ENCODE measurements at regions not wholly inside any gene's neighbourhood (a gene's known extent, or its start where the extent isn't known, plus 50 kb on each side); places are given as distances from the start of the nearest gene placed in this dataset.
A peak's percentile ranks its signal among the peaks of the same experiment; 100 is the strongest.

DNA sequence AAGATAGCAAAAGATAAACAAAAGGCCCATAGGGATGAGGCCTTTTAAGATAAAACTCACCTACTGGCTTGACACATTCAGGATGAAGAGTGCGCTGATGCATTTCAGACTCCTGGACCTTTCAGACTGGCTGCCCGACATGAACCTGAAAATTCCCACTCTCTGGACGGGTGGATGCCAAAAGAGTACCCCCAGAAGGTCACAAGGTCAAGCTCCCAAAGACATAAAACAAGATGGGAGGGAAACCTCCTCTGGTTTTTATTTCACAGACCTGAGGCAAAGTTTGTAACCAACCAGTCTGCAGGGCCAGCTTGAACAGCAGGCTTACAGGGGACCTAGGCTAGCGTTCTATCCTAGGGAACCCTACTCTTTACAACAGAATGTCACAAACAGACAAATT is 123.2 kb upstream of the GC start:
- POLR2A ChIA-PET = no interaction called here
- CTCF ChIA-PET = interaction anchor here (0.5 kb wide), 1 partner anchor 32 kb away, joined by 3 read pairs; no protein-coding TSS in a partner anchor
- no peak for DNase-seq (ENCODE audit: extremely low spot score)
- TF ChIP-seq L3MBTL2 (conservative IDR thresholded peaks at IDR 0.05) (no peak), NFRKB (IDR thresholded peaks at IDR 0.05) (no peak), HDGF (IDR thresholded peaks at IDR 0.05; ENCODE audit: borderline replicate concordance) (no peak), CTBP1 (IDR thresholded peaks at IDR 0.05; ENCODE audit: borderline replicate concordance) (no peak), SUZ12 (IDR thresholded peaks at IDR 0.05) (no peak), SP1 (IDR thresholded peaks at IDR 0.05) (no peak), FOXK2 (IDR thresholded peaks at IDR 0.05) (no peak), BHLHE40 (IDR thresholded peaks at IDR 0.05; ENCODE audit: borderline replicate concordance) (no peak), TARDBP (IDR thresholded peaks at IDR 0.05) (no peak), ARNT (IDR thresholded peaks at IDR 0.05) (no peak), ELF4 (IDR thresholded peaks at IDR 0.05) (no peak), FOXA1 (IDR thresholded peaks at IDR 0.05) (no peak), FOXM1 (IDR thresholded peaks at IDR 0.05; ENCODE audit: borderline replicate concordance) (no peak)

GRCh38 chr4:71907782-71908181 is 123.9 kb upstream of the GC start:
- CTCF ChIA-PET = no interaction called here
- POLR2A ChIA-PET = no interaction called here
- TF ChIP-seq TARDBP (IDR thresholded peaks at IDR 0.05) = no peak
- no peak for DNase-seq (ENCODE audit: extremely low spot score)

GRCh38 chr4:71913275-71913674 is 118.5 kb upstream of the NPFFR2 start:
- CTCF ChIA-PET = interaction anchor here (0.6 kb wide), 1 partner anchor 130 kb away, joined by 6 read pairs; no protein-coding TSS in a partner anchor
- DNase-seq (ENCODE audit: extremely low spot score) = no peak
- no peak for TF ChIP-seq BHLHE40 (IDR thresholded peaks at IDR 0.05; ENCODE audit: borderline replicate concordance)
- TF ChIP-seq ELF4 (IDR thresholded peaks at IDR 0.05) = no peak
- no peak for TF ChIP-seq SP1 (IDR thresholded peaks at IDR 0.05)
- no peak for TF ChIP-seq FOXM1 (IDR thresholded peaks at IDR 0.05; ENCODE audit: borderline replicate concordance)
- no peak for TF ChIP-seq TARDBP (IDR thresholded peaks at IDR 0.05)
- TF ChIP-seq ZNF384 (IDR thresholded peaks at IDR 0.05) = no peak
- TF ChIP-seq CTBP1 (IDR thresholded peaks at IDR 0.05; ENCODE audit: borderline replicate concordance) = no peak
- no peak for TF ChIP-seq FOXK2 (IDR thresholded peaks at IDR 0.05)
- no peak for TF ChIP-seq FOXA1 (IDR thresholded peaks at IDR 0.05)
- no peak for TF ChIP-seq ARNT (IDR thresholded peaks at IDR 0.05)
- TF ChIP-seq L3MBTL2 (conservative IDR thresholded peaks at IDR 0.05) = no peak
- no peak for TF ChIP-seq HDGF (IDR thresholded peaks at IDR 0.05; ENCODE audit: borderline replicate concordance)
- TF ChIP-seq SUZ12 (IDR thresholded peaks at IDR 0.05) = no peak
- no peak for TF ChIP-seq PKNOX1 (IDR thresholded peaks at IDR 0.05)
- TF ChIP-seq LEF1 (IDR thresholded peaks at IDR 0.05; ENCODE audit: borderline replicate concordance) = no peak
- TF ChIP-seq NFRKB (IDR thresholded peaks at IDR 0.05) = no peak
- POLR2A ChIA-PET = no interaction called here

DNA sequence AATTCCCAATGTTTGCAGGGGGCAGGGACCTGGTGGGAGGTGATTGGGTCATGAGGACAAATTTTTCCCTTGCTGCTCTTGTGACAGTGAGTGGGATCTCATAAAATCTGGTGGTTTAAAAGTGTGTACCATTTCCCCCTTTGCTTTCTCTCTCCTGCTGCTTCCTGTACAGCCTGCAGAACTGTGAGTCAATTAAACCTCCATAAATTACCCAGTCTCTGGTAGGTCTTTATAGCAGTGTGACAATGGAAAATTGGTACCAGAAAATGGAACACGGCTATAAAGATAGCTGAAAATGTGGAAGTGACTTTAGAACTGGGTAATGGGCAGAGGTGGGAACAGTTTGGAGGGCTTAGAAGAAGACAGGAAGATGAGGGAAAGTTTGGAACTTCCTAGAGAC is 108.7 kb upstream of the NPFFR2 start:
- ChIA-PET CTCF (no interaction called here), POLR2A (no interaction called here)
- DNase-seq (ENCODE audit: extremely low spot score) = no peak
- TF ChIP-seq HDGF (IDR thresholded peaks at IDR 0.05; ENCODE audit: borderline replicate concordance) (no peak), PKNOX1 (IDR thresholded peaks at IDR 0.05) (peak; percentile 56), FOXM1 (IDR thresholded peaks at IDR 0.05; ENCODE audit: borderline replicate concordance) (no peak), TARDBP (IDR thresholded peaks at IDR 0.05) (no peak), BHLHE40 (IDR thresholded peaks at IDR 0.05; ENCODE audit: borderline replicate concordance) (no peak), FOXA1 (IDR thresholded peaks at IDR 0.05) (no peak), CTBP1 (IDR thresholded peaks at IDR 0.05; ENCODE audit: borderline replicate concordance) (no peak)

- no peak for DNase-seq (ENCODE audit: extremely low spot score)
- POLR2A ChIA-PET = no interaction called here
- TF ChIP-seq SUZ12 (IDR thresholded peaks at IDR 0.05) = no peak
- TF ChIP-seq FOXK2 (IDR thresholded peaks at IDR 0.05) = no peak
- no peak for TF ChIP-seq CTBP1 (IDR thresholded peaks at IDR 0.05; ENCODE audit: borderline replicate concordance)
- no peak for TF ChIP-seq PKNOX1 (IDR thresholded peaks at IDR 0.05)
- CTCF ChIA-PET = no interaction called here
Observed at GRCh38 chr4:71930459-71930858, 101.3 kb upstream of the NPFFR2 start.

GRCh38 chr4:71932941-71933340 is 98.9 kb upstream of the NPFFR2 start:
- no peak for TF ChIP-seq SP1 (IDR thresholded peaks at IDR 0.05)
- TF ChIP-seq ARNT (IDR thresholded peaks at IDR 0.05) = no peak
- TF ChIP-seq ELF4 (IDR thresholded peaks at IDR 0.05) = no peak
- no peak for TF ChIP-seq FOXA1 (IDR thresholded peaks at IDR 0.05)
- TF ChIP-seq NFRKB (IDR thresholded peaks at IDR 0.05) = no peak
- no peak for TF ChIP-seq PKNOX1 (IDR thresholded peaks at IDR 0.05)
- TF ChIP-seq L3MBTL2 (conservative IDR thresholded peaks at IDR 0.05) = no peak
- no peak for TF ChIP-seq CTBP1 (IDR thresholded peaks at IDR 0.05; ENCODE audit: borderline replicate concordance)
- TF ChIP-seq SUZ12 (IDR thresholded peaks at IDR 0.05) = no peak
- no peak for TF ChIP-seq LEF1 (IDR thresholded peaks at IDR 0.05; ENCODE audit: borderline replicate concordance)
- no peak for TF ChIP-seq TARDBP (IDR thresholded peaks at IDR 0.05)
- TF ChIP-seq ZNF384 (IDR thresholded peaks at IDR 0.05) = no peak
- TF ChIP-seq FOXK2 (IDR thresholded peaks at IDR 0.05) = no peak
- no peak for TF ChIP-seq HDGF (IDR thresholded peaks at IDR 0.05; ENCODE audit: borderline replicate concordance)
- TF ChIP-seq FOXM1 (IDR thresholded peaks at IDR 0.05; ENCODE audit: borderline replicate concordance) = no peak
- no peak for TF ChIP-seq BHLHE40 (IDR thresholded peaks at IDR 0.05; ENCODE audit: borderline replicate concordance)
- POLR2A ChIA-PET = no interaction called here
- CTCF ChIA-PET = no interaction called here
- no peak for DNase-seq (ENCODE audit: extremely low spot score)

Measured in HEK293T (cell line).